GM08714 (cell line): ENCODE measurements at regions not wholly inside any gene's neighbourhood (a gene's known extent, or its start where the extent isn't known, plus 50 kb on each side); places are given as distances from the start of the nearest gene placed in this dataset.

Source experiments
- H3K4me3 ChIP-seq: fragments of 200-500 bp; sonication (Bioruptor generic); 2 replicates; pipeline ENCODE4 v1.5.1; 2014; ENCODE audit warnings: mild to moderate bottlenecking, low read length, inconsistent platforms
- ZNF274 ChIP-seq: IDR thresholded peaks from 2 replicates; pipeline ENCODE4 v1.6.1; 2012; ENCODE audit warnings: mild to moderate bottlenecking, low read depth, low read length

DNA sequence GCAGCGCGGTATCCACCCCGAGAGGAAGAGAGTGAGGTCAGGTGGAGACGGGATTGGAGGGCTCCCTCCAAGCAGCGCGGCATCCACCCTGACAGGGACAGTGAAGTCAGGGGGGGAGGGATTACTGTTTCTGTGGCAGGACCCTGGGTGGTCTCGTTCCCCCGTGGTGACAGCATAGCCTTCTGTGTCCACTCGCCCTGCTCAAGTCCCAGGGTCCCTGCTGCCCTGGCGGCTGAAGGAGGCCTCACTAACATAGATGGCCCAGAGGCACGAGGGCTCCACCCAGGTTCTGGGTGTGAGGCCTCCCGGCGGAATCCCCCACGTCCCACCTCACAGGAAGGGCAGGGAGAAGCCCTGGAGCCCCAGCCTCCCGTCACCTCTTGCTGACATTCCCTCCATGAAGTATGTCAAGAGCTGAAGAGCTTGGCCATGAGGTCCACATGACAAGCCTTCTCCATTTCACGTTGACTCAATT is 636.1 kb downstream of the BRD1 start:
- TF ChIP-seq ZNF274: no peak
- H3K4me3 ChIP-seq: no peak overlapping the region

DNA sequence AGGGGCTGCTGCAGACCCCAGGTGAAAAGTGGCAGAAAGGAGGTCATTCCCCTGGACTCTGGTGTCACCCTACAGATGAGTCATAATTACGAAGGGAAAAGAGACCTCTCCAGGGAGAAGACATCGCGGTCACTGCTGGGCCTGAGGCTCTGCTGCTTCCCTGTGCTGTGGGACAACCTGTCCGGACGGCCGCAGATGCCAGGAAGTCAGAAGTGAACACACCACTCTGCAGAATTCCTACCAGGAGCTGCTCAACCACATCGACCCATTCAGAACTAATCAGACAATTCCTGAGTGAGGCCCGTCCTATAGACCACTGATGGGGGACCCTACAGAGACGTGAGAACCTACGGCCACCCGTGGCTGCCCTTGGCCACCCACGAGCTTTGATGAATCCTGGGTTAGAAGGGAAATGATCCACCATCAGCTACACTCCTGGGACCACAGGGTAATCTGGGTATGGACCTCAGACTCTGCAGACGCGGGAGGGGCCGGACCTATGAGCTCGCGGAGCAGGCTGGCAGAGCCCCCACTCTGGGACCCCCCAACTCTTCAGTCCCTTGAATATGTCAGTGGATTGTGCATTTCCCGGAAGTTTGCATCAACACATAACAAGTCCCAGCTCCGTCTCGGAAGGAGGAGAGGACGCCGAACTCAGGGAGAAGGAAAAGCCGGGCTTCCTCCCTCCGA is 636.7 kb downstream of the BRD1 start:
- no peak for TF ChIP-seq ZNF274
- H3K4me3 ChIP-seq: no peak overlapping the region

DNA sequence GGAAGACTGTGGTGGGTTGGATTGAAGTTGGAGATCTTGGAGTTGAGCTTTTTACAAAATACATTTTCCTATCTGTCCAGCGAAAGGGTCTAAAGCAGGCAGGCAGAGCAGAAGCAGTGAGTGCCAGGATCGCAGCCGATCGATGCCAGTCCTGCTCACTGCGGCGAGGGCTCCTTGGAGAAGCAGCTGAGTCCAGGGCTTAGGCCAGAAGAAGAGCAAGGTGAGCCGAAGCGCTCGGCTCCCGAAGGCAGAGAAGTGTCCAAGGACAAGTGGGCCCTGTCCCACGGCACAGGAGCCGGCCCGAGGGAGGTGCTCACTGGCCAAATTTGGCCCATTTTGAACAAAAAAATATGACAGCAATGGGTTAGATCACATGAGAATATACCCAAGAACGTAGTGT is 637.8 kb downstream of the BRD1 start:
- no peak overlapping the region for H3K4me3 ChIP-seq
- TF ChIP-seq ZNF274: no peak

DNA sequence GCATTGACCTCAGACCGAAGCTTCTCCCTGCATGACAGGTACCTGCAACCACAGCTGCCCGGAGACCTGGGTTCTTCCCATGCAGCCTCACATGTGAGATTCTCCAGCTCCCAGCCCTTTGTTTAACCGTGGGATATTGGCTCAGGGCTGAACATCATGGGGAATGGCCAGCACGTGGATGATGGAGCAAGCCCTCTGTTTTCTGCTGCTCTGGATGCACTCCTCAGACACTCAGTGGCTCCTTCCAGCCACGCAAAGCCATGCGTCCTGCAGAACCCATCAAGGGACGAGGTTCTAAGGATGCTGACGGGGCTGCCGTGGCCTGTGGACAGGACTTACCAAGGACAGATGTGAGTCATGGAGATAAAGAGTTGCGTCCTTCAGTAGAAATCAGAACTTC is 639.1 kb downstream of the BRD1 start:
- H3K4me3 ChIP-seq: no peak overlapping the region
- TF ChIP-seq ZNF274: no peak

DNA sequence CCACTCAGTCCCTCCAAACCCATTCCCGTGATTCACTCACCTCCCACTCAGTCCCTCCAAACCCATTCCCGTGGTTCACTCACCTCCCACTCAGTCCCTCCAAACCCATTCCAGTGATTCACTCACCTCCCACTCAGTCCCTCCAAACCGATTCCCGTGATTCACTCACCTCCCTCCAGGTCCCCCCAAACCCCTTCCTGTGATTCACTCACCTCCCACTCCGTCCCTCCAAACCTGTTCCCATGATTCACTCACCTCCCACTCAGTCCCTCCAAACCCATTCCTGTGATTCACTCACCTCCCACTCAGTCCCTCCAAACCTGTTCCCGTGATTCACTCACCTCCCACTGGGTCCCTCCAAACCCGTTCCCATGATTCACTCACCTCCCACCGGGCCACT is 639.6 kb downstream of the BRD1 start:
- no peak overlapping the region for H3K4me3 ChIP-seq
- TF ChIP-seq ZNF274: no peak

DNA sequence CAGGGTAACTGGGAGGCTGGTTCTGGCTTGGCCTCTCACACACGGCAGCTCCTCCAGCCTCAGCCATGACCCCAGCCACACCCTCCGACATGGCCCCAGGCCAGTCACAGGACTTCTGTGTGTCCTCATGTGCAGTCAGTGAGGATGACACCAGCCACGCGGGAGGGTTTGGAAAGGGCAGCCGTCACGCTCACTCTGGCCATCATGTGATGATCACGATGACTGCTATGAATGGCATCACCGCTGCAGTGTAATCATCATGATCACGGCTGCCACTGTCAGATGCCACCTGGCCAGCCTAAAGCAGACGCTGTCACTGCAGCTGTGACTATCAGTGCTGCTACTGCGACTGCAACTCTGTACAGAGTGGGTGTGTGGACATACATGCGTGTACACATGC is 640.9 kb downstream of the BRD1 start:
- H3K4me3 ChIP-seq: no peak overlapping the region
- no peak for TF ChIP-seq ZNF274

DNA sequence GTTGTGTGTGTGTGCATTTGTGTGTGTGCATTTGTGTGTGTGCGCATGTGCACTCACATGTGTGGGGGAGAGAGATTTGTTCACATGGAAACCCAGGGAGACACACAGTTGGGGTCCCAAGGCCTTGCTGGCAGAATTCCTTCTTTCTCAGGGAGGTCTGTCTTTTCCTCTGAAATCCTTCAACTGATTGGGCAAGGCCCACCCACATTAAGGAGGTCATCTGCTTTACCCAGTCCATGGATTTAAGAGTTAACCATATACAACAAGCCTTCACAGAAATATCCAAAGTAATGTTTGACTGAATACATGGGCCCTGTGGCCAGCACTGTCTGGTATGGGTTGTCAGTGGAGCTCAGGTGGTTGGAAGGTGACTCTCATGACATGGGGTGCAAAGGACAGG is 641.4 kb downstream of the BRD1 start:
- H3K4me3 ChIP-seq: no peak overlapping the region
- TF ChIP-seq ZNF274: no peak

DNA sequence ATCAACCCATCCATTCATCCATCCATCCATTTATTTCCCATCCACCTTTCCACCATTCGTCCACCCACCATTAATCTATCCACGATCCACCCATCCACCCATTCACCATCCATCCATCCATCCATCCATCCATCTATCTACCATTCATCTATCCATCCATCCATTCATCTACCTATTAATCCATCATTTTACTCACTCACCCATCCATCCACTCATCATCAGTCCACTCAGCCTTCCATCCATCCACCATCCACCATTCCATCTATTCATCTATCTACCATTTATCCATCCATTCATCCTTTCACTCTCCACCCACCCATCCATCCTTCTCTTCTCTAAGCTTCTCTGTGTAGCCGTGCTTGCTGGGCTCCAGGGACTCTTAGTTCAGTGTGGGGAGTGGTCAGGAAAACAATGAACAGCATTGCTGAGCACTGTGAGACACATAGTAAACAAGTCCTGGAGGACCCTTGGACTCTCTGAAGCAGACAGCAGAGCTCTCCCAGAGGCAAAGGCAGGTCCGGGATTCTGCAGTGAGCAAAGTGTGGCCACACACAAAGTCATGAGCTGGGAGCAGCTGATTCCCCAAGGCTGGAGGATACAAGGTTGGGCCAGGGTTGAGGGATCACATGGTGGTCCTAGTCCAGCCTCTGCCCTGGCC is 642.2 kb downstream of the BRD1 start:
- TF ChIP-seq ZNF274: no peak
- no peak overlapping the region for H3K4me3 ChIP-seq

DNA sequence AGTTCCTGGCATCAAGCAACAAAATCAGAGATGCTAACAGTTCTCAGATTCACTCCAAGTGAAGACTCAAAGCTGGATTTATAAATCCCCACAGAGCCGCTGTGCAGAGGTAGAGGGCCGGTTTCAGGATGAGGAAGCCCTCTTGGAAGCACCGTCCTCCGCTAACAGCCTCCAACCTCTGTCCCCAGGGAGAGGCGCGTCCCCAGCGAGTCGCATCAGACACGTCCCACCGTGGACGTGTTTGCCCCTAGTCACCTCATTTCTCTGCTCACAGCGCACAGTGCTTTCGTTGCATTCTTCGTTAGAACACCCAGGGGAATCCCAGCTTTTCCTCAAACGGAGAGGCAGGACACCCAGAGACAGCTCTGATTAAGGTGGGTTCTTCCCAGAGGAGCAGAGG is 642.9 kb downstream of the BRD1 start:
- TF ChIP-seq ZNF274: no peak

DNA sequence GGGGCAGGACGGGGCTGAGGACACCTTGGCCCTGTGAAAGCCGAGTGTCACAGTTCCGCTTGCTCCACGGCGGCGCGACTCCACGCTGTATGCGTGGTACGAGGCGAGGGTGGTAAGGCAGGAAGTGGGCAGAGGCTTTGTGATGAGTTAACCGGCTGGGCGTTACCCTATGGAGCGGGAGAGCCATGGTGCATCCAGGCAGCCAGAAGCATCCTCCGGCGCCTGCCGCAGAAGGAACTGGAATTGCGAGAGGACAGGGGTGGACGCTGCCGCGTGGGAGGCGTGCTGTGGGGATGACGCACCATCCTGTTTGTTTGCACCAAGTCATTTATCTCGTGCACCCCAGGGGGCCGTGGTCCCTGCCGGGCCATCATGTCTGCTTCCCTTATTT is 643.9 kb downstream of the BRD1 start:
- TF ChIP-seq ZNF274: no peak
- H3K4me3 ChIP-seq: no peak overlapping the region

More for the DNA sequence above, 642.9 kb downstream of the BRD1 start:
- no peak overlapping the region for H3K4me3 ChIP-seq

DNA sequence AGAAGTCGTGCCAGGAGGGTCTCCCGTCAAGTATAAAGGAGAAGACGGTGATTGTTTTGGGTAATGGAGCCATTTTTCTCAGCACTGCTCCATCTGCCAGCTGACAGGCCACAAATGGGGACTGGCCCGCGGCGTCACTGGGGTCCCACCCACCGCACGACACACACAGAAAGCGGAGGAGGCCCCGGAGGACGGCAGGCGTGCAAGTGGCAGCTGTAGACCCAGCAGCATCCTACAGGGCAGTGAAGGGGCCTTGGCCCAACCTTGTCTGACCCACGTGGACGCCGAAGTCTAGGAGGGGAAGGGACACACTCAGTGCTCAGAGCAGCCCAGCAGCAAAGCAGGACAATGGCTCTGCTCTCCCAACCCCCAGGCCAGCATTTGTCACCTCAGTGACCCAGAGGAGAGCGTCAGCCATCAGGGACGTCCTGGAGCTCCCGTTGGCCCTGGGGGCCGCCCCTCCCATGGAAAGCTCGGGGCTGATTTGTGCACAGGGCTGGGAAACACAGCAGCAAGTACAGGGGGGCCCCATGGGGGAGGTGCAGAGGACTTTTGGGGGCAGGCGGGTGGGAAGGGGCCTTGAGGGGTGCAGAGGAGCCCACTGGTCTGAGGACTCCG is 644.4 kb downstream of the BRD1 start:
- no peak overlapping the region for H3K4me3 ChIP-seq
- no peak for TF ChIP-seq ZNF274

DNA sequence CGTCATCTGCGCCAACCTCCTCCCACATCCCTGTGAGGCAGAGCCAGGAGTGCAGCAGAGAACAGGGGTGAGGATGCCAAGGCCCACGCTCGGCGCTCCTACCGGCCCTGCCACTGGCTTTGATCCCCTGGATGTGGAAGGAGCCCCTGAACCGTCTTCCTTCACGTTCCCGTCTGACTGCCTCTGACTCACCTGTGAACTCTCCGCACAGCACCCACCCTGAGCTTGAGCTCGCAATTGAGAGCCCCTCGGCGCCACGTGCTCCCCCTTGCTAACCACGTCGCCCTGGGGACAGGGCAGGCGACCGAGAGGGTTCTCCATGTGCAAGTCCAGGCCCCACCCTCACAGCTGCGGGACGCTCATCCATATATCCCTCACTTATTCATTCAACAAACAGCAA is 645.3 kb downstream of the BRD1 start:
- no peak overlapping the region for H3K4me3 ChIP-seq
- no peak for TF ChIP-seq ZNF274

DNA sequence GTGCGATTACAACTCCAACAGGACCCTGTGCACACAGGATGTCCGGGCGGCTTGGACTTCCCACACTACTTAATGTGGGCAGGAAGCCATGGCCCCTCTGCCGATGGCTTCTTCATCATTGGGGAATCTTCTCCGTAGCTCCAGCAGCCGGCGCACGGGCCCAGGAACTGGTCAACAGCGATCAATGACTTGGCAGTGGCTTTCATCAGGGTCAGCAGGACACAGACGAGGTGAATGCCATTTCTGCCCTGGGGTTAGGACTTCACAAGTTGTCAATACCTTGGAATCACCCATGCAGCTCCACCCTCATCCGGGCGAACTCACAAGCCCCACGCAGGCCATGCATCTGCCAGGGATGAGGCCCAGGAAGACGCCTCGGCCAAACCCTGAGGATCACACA is 645.7 kb downstream of the BRD1 start:
- TF ChIP-seq ZNF274: no peak
- no peak overlapping the region for H3K4me3 ChIP-seq

DNA sequence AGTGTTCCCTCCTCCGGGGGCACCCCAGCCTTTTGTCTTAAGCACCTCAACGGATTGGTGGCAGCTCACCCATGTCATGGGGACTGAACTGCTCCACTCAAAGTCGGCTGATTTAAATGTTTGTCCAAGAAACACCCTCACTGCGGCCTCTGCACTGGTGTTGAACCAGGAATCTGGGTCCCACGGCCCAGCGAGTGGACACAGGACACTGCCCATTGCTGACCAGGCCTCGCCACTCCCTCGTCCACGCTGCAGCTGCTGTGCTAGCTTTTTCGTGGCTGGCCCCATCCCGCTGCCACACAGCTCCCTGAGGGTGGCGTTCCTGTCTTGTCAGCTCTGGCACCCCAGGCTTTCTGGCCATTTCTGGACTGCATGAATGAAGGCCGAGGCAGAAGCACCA is 646.2 kb downstream of the BRD1 start:
- no peak overlapping the region for H3K4me3 ChIP-seq
- TF ChIP-seq ZNF274: no peak

DNA sequence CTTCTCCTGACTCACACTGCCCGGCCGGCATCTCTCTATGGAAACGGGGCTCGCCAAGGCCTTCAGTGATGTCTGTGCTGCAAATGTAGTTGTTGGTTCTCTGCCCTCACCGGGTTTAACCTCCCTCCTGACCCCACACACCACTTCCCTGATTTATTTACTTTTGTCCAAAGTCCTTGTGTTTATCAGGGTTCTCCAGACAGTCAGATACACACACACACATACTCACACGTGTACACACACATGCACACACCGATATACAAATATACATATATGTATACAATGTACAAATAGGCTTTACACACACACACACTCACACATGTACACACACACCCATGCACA is 647.0 kb downstream of the BRD1 start:
- TF ChIP-seq ZNF274: no peak
- no peak overlapping the region for H3K4me3 ChIP-seq
